Hepatocyte (in vitro differentiated cells): ENCODE measurements at regions not wholly inside any gene's neighbourhood (a gene's known extent, or its start where the extent isn't known, plus 50 kb on each side); places are given as distances from the start of the nearest gene placed in this dataset.

Source experiments
- CTCF ChIP-seq: fragments of 200-600 bp; sonication (generic); IDR thresholded peaks from 2 replicates; pipeline ENCODE4 v1.5.1; 2016; ENCODE audit warnings: antibody characterized with exemption, mild to moderate bottlenecking; ENCODE audit not compliant: poor library complexity
- EZH2 ChIP-seq: fragments of 200-600 bp; sonication (generic); IDR thresholded peaks from 2 replicates; pipeline ENCODE4 v1.6.1; 2016; ENCODE audit warnings: antibody characterized with exemption, mild to moderate bottlenecking, borderline replicate concordance
- EZH2phosphoT487 ChIP-seq: fragments of 200-600 bp; sonication (generic); IDR thresholded peaks from one replicate; pipeline ENCODE4 v1.6.1; 2018; ENCODE audit warnings: antibody characterized with exemption, mild to moderate bottlenecking, low read depth, moderate library complexity; ENCODE audit not compliant: unreplicated experiment, severe bottlenecking

- TF ChIP-seq CTCF = no peak
- no peak for TF ChIP-seq EZH2
- TF ChIP-seq EZH2phosphoT487 = no peak
These were observed 373.7 kb downstream of the NR4A2 start for GRCh38 chr2:155958834-155959233.
